Stimulated activated CD4-positive, alpha-beta T cell treated with anti-CD3 and anti-CD28 coated beads, Interleukin-4, amount 100 ng/mL, for 1 hour (primary cell): ENCODE measurements at regions not wholly inside any gene's neighbourhood (a gene's known extent, or its start where the extent isn't known, plus 50 kb on each side); places are given as distances from the start of the nearest gene placed in this dataset.

Experiments
- DNase-seq: peaks from one replicate; pipeline ENCODE4 v3.0.0-alpha.2; 2020

DNA sequence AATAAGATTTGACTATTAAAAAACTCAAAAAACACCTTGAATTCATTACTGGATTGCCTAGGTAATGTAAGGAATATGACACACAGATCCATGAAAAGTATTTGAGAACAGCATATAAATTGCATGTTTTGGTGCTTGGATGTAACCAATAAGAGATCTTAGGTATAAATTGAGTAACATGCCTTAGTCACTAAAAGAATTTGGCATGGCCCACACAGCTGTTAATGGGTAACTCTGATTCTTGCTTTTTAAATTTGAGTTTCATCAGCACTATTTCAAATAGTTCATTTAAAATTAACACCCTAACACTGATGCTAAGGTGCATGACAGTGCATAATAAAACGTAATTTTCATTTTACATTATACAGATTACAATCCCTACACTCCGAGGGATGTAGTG, 779.3 kb upstream of the WWC1 start:
- no peak for DNase-seq

DNA sequence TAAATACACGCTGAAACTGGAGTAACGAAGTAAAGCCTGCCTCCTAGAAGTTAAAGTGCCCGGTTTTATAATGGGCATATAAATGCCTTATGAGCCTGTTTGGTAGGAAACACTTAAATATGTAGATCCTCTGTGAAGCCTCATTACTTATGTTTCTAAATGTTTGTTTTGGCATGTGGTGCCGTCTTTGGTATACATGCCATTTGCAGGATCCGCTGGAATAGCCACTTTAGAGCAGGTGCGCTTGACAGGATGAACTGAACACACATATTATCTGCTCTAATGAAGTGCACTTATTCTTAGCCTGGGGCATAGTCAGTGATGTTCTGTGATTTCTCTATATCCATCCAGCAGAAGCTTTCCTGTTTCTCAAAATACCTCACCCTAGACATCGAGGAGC, 778.1 kb upstream of the WWC1 start:
- DNase-seq = no peak

DNA sequence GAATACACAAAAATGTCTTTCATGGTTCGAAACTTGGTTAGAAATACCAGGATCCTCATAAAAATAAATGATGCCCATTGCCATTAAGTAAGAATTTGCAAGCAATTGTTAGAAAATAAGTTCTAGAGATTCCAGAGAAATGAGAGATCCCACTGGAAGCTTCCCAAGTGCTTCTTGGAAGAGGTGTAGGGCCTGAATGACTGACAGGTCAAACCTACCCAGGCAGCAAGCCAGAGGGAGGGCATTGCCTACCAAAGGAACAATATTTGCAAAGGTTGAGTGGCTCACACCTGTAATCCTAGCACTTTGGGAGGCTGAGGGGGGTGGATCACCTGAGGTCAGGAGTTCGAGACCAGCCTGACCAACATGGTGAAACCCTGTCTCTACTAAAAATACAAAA, 777.0 kb upstream of the WWC1 start:
- DNase-seq = no peak

DNA sequence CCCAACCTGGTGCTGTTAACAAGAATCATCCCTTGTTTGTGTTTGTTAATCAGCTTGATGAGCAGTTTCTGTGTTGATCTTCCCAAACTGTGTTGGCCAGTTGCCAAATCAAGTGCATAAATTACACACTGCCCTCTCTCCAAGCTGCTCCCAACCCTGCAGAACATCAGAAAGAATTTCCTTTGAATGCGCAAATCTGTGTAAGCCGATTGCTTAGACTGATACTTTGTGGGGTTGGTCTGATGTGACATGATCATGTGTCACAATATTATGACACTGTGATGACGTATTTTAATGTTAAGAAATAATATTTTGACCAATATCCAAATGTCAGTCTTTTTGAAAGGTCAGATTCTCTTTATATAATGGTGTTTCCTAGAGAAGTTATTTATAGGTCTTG, 766.4 kb upstream of the WWC1 start:
- no peak for DNase-seq

DNA sequence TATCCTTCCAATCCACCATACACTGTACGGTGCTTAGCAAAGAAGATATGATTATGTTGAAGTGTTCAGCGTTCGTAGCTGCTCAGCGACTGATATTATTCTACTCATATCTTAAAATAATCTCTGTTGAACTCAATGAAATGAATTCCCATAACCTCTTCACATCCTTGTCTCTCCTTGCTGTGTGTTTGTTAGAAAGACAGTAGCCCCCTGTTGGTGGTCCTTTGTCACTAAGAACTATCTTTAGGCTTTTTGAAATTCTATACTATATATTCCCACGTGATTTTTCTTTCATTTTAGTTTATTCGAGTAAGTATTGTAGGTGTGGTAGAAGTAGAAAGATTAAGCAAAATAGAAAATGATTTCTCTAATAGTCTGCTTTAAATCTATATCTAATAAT, 762.8 kb upstream of the WWC1 start:
- no peak for DNase-seq

DNA sequence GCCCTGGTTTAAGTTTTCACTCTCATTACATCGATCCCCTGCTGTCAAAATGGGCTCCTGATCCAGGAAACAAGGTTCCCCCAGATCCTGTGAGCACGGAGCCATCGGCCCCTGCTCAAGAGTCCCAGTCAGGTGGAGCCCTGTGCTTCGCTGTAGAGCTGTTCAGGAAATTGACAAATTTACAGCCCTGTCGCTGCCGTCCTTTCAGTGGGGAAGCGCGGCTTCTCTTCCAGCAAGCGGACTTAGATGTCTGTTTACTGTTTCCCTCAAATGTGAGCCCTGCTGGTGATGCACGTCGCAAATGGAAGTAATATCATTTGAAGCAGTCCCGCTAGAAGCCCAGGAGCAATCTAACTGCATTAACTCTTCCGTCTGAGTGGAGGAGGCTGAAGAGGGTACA, 760.9 kb upstream of the WWC1 start:
- DNase-seq = no peak

DNA sequence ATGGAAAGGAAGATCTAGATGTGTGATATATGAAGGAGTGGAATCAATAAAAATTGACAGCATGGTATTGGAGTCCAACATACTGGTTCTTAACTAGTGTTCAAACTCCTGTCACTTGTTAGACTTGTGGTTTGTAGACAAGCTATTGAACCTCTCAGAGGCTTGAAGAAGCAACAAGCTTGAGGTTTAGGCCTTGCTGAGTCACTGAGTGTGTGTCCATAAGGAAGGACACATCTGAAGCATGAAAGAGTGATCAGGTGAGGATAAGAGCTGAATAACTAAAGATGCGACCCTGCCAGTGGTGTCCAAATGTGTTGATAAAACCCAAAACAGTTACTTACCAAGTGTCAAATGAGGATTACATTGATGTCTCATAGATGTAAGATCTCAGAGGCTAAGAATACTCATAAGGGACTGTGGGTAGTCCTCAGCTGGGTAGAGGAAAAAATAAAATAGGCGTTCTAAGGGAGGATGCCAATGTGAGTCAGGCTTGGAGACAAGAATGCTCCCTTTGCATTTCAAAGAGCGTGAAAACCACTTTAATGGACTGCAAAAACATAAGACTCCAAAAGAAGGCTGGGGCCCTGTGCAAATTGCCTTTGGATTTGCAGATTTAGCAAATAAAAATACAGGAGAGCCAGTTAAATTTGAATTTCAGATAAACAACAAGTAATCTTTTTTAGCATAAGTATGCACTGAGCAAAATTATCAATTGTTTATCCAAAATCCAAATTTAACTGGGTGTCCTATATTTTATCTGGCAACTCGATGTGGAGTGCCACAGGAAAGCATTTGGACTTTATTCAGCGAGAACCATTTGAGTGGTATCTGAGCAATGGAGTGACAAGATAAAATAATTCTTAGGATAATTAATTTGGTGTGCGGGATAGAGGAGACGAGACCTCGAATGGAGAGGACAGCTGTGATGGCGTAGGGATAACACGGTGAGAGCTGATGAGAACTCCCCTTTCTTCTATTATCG, 757.3 kb upstream of the WWC1 start:
- no peak for DNase-seq

DNA sequence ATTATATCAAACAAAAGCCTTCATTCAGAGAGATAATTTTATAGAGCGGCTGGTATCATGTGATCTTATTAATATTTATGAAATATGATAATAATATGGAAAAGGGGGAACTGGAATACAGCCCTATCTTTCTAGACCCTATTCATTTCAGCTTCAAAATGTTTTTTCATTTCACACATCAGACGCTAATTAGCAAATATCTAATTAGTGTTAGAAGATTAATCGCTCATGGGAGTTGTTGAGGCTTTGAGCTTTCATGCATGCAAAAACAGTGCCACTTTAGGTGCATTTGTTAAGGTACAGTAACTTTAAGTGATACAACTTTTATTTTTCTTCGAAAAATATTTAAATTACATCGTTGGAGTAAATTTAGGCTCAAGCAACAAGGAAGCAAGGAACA, 751.7 kb upstream of the WWC1 start:
- DNase-seq = no peak

DNA sequence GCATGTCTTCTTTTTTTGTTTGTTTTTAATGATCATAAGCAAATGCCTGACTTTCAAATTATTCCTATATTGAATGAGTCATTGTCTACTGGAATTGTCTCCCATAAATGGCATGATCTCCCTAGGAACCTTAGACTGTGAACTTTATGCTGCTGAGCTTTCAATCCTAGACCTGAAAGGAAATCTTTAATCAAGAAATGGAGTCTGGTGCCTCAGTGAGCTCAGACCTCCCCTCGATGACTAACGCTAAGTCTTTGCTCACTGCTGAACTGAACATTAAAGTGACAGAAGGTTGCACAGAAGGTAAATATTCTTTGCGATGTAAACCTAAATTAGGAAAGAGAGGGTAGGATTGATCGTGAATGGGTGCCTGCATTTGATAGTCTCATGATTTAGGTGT, 745.2 kb upstream of the WWC1 start:
- DNase-seq = no peak

DNA sequence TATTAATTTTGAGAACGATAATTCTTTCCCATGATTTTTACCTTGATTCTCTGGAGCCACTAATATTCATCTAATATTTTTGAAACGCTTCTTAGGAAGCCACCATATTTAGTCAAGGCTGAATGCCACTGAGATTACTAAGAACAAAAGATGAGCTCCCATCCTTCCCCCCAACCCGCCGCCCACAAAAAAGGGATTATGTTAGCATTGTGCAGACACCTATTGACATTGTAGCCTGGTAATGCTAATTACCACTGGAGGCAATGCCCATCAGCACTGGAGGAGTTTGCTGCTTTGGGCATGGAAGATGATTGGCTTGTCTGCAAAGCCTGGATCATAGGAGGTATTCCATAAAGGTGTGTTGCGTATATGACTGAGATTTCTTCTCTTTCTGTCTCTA, 739.1 kb upstream of the WWC1 start:
- no peak for DNase-seq

DNA sequence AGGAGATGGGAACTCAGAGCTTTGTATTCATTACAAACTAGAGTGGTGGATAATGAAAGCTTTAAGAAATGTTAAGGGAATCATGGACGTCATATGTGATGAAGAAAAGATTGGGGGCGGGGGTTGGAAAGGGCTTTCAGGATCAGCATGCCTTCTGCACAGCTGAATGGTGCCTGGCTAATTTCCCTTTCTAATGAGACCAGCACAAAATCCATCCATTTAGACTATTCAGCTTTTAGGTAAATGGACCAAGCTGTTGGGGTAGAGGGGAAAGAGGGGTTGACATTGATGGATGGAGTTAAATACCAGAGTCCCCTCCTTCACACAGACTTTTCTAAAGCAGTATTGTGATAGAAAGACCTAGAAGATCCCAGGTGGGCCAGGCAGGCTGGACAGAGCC, 737.9 kb upstream of the WWC1 start:
- no peak for DNase-seq

DNA sequence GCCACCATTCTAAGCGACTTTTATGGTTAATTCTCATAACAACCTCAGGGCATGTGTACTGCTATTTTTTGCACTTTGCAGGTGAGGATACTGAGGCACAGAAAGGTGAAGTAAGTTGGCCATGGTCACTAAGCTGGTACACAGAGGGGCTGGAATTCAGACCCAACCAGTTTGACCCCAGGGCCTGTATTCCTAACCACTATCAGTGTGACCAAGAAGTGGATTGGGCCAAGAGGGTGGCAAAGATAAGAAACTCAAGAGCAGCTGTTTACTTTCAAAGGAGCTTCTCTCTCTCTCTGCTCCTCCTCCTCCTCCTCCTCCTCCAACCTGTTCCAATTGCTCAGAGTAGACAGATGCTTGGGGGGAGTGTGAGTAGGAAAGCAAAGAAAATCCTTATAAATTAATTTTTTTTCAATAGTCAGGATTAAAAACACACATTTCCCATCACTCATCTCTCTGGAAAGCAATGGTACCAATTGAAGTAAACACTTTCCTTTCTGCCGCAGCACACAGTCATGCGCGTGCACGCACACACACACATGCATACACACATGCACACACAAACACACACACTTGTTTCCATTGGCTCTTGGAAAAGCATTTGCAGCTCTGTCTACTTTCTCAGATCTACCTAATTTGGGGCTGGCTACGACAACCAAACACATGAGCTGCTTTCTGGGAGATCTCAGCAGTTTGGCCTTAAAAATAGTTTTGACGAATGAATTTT, 736.7 kb upstream of the WWC1 start:
- no peak for DNase-seq

DNA sequence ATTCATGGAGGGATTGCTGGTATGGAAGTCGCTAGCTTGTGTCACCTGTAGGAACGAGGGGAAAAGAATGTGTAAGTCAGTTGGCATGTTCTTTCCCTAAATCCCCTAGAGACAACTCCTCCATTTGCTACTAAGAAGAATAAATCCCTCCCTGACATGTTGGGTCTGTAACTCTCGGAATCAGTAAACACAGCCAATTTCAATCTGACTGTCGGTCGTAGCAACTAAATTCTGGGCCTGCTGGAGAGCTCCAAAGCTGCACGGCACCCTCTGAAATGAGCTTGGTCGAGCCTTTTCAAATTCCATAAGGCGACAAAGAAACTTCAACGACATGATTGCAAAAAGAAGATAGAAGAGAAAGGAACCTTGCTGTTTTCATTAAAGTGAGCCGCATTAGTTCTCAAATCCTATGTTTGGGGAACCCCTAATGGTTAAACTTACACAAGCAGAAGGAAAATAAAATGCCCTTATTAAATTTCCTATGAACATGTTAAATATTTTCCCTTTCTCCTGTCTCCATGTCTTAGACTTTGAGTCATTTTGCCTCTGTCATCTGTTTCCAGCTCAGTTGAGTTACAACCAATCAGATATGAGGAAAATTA, 735.8 kb upstream of the WWC1 start:
- DNase-seq = no peak

DNA sequence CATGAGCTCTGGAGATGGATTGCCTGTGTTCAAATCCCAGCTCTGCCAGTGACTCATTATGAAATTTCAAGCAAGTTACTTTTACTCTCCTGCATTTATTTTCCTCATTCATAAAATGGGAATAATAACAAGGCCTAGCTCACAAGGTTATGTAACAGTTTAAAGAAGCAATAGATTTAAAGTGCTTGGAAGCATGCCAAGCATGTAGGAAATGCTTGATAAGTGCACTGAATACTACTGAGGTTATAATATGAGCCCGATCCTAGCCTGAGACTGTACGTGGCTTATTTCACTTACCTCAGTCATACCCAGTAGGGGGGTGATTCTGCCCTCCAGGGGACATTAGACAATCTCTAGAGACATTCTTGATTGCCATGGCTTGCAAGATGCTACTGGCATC, 734.1 kb upstream of the WWC1 start:
- DNase-seq = no peak

DNA sequence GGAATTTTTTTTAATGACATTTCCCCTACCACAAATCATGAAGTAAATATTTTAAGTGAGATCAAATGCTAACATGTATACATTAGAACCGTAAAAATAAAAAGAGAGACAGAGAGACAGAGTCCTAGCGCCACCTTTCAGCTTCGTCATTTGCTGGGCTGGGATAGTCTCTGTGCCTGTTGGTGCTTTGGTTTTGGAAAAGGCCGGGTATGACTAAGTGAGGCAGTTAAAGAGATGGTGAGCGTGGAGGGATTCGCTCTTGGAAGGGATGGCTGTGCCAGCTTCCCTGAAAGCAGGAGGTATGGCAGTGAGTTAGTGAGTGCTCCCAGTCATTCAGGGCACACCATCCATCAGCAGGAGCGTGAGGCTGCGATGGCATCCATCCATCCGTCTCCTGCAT, 729.6 kb upstream of the WWC1 start:
- no peak for DNase-seq

DNA sequence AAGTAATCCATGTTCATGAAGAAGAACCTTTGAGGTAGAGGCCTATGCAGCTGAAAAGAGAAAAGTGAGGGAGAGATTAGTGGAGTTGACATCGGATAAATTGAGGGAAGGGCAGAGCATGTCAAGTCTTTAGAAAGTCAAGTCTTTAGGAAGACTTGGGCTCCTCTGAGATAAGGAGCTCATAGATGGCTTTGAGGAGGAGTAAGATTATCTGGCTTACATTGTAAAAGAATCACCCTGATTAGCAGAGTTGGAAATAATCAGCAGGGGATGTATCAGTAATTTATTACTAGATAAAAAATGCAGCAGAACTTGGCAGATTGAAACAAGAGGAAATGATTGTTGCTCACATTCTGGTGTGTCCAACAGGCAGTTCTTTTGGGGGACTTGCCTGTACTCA, 727.2 kb upstream of the WWC1 start:
- no peak for DNase-seq

DNA sequence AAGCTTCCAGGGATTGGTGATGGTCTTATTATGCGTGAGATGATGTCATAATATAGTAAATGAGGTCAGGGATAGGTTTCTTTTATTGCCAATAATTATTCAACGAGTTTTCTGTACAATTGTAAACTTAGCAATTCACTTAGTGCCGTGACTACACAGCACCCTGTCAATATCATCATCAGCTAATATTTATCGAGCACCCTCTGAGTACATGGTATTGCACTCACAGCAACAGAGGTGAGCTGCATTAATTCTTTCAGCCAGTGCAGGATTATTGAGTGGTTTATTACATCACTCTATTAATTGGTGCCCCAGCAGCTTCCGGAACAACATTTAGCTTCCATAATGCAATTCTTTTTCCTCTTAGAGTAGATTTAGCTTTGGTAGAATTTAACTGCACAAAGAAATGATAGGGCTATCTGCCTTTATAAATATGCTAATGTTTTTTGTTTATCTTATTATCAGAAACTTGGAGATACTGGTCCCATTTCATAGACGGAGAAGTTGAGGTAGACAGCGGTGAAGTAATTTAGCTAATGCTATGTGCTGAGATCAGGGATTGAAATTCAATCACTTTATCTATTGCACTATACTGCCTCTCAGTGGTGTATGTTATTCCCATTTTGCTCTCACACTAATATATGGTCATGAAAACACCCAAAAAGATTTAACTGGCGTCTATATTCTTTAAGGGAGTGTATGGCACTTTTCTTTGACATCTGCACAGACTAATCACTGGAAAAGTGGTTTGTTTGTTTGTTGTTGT, 726.1 kb upstream of the WWC1 start:
- no peak for DNase-seq

DNA sequence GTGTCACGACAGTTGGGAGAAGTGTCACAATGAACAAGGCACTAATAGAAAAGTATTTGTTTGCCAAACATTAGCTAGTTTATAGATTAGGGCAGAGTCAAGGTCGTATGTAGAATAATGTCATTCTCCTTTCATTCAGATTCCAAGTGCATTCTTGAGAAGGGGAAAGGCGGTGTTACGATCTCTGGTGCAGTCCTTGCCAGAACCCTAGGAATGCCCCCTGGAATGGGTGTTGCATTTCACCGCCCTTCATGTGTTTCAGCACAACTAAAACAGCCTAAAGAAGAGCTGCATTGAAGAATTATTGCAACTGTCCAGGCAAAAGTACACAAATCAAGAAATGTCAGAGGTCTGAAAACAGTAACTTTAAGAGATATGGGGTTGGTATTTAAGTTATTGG, 721.0 kb upstream of the WWC1 start:
- no peak for DNase-seq

DNA sequence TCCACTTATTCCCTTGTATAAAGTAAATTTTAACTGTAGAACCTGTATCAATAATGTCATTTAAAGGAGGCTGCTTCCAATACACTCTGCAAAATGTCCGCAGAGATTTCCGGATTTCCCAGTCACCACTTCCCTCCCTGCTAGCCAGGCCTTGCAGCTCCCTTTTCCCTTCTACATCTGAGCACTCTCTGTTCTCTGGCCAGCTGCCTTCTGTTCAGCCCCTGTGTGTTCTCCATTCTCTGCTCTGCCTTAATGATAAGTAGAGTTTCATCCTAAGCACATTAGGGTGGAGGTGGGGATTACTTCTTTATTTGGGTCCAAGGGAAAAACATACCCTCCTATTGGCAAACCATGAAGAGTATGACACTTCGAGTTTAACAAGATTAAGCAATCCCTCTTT, 719.6 kb upstream of the WWC1 start:
- DNase-seq = no peak

DNA sequence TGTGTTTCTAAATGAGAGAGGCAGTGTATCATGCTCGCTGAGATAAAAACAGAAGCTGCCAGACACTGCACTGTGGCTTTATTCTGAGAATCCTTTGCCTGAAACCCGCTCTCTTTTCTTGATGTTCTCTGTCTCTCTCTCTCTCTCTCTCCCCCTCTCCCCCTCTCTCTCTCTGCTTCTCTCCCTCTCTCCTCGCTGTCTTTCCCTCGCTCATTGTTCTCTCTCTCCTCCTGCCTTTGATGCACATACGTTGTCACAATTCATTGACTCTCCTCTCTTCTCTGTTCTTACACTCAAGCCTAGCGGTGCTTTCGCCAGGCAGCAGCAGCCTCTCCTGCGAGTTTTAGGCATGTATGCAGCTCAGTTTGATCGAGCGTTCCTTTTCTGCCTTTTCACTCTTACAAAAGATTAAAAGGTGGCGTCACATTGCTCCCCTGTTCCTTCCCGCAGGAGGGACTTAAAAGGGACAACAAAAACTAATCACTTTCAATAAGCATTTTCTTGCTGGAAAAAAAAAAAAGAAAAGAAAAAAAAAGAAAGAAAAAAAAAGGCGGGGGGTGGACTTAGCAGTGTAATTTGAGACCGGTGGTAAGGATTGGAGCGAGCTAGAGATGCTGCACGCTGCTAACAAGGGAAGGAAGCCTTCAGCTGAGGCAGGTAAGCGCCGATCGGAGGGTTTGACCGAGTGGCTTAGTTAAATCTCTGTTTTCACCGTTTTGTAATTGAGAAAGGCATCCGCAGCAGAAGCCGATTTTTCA, 717.9 kb upstream of the WWC1 start:
- DNase-seq = no peak

DNA sequence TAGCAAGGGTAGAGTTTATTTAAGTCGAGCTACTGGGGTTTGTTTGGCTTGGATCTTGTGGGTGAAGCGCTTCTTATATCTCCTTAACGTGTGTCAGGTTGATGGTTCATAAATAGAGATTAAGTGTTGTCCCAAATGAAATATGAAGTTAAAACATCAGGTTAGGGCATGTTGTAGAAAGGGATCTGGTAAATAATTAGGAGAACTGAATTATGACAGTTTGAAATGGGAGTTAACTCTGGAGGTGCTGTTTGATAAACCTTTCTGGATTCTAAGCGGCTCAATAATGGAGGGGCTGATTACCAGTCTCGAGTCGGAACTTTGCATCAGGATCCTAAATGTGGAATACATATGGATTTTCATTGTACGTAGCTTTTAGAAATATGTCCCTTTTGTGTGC, 717.0 kb upstream of the WWC1 start:
- DNase-seq = no peak

DNA sequence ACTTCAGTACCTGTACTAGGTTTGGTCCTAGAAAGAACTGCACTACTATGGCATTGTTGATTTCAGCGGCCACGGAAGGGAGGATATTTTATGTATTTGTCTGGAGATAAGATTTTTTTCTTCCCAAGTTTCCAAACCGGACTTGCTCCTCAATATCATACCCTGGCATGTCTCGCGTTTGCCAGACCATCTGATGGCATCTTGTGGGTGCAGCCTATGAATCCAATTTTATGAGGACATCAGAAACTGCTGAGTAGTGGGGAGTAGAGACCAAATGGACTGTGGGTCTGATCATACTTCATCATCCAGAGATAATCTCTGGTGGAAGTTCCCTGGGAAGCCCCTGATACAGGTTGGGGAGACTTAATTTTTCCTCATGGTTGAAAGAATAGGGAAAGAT, 716.1 kb upstream of the WWC1 start:
- DNase-seq = no peak

DNA sequence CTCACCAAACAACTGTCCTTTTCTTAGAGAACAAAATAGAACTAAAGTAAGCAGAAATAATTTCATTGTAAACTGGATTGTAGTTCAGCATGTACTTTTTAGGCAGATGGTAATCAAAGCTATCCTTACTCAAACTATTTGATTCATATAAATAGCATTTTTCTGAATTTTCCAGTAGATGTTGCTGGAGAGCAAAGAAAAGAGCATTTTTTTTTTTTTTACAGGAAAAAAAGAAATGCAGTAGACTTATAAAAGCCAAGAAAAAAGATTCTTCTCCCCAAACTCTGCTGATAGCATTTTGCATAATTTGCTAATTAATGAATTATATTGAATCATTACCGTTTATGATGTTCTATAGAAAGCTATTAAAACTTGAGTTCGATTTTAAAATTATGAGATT, 715.3 kb upstream of the WWC1 start:
- DNase-seq = no peak
